ENCODE measurements at regions not wholly inside any gene's neighbourhood (a gene's known extent, or its start where the extent isn't known, plus 50 kb on each side); places are given as distances from the start of the nearest gene placed in this dataset.

DNA sequence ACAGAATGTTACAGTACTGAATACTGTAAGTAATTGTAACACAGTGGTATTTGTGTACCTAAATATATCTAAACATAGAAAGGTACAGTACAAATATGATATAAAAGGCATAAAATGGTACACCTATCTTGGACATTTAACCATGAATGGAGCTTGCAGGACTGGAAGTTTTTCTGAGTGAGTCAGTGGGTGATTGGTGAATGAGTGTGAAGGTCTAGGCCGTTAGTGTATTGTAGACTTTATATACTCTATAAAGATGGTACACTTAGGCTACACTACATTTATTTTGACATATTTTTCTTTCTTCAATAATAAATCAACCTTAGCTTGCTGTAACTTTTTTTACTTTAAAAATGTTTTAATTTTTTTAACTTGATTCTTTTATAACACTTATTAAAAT, 422.5 kb upstream of the FSTL5 start:
- no peak for TF ChIP-seq TAF1 (IDR thresholded peaks at IDR 0.05; ENCODE audit: borderline replicate concordance, low read depth, low read length)
- TF ChIP-seq POLR2A (IDR thresholded peaks at IDR 0.05; ENCODE audit: low read depth, low read length) = no peak
